Activated B cell treated with CpG ODN at 0.5 μM for 24 hours (primary cell): ENCODE measurements at regions not wholly inside any gene's neighbourhood (a gene's known extent, or its start where the extent isn't known, plus 50 kb on each side); places are given as distances from the start of the nearest gene placed in this dataset.

Experiments
- ATAC-seq: fragments of 200-7000 bp; cut with Tn5 transposase; one replicate; pipeline ENCODE4 v1.10.0; 2021; ENCODE audit warnings: low read depth, mild to moderate bottlenecking, moderate library complexity
- CTCF ChIA-PET: fragments of 350-600 bp; sonication (Branson Sonifier 250); formaldehyde crosslinking; loops from one replicate; lab custom pipeline; 2021; ENCODE audit warnings: antibody characterized with exemption; lab: Charles Lee
- POLR2A ChIA-PET: fragments of 350-600 bp; sonication (Branson Sonifier 250); formaldehyde crosslinking; loops from one replicate; lab custom pipeline; 2021; ENCODE audit warnings: antibody characterized with exemption; lab: Charles Lee
- DNase-seq: peaks from one replicate; pipeline ENCODE4 v3.0.0; 2022
- H3K27ac Mint-ChIP-seq: one replicate; pipeline ENCODE4 v1.8.0; 2020; ENCODE audit warnings: mixed read lengths
- H3K27me3 Mint-ChIP-seq: one replicate; pipeline ENCODE4 v1.8.0; 2021; ENCODE audit warnings: mixed read lengths
- H3K36me3 Mint-ChIP-seq: one replicate; pipeline ENCODE4 v1.8.0; 2021; ENCODE audit warnings: low read depth, mixed read lengths
- H3K4me1 Mint-ChIP-seq: one replicate; pipeline ENCODE4 v1.8.0; 2021; ENCODE audit warnings: mixed read lengths
- H3K4me3 Mint-ChIP-seq: one replicate; pipeline ENCODE4 v1.8.0; 2020; ENCODE audit warnings: mild to moderate bottlenecking, mixed read lengths
- H3K9me3 Mint-ChIP-seq: one replicate; pipeline ENCODE4 v1.8.0; 2020; ENCODE audit warnings: mixed read lengths
- intact Hi-C: fragments of 100-400 bp; cut with micrococcal nuclease; formaldehyde crosslinking; loops from one replicate; pipeline ENCODE4 v1.15.1; 2024
- TF ChIP-seq, protein P1 (sequence below): fragments of 200-600 bp; IDR thresholded peaks from one replicate; pipeline ENCODE4 v1.8.0; 2022; ENCODE audit warnings: antibody characterized with exemption, mild to moderate bottlenecking

DNA sequence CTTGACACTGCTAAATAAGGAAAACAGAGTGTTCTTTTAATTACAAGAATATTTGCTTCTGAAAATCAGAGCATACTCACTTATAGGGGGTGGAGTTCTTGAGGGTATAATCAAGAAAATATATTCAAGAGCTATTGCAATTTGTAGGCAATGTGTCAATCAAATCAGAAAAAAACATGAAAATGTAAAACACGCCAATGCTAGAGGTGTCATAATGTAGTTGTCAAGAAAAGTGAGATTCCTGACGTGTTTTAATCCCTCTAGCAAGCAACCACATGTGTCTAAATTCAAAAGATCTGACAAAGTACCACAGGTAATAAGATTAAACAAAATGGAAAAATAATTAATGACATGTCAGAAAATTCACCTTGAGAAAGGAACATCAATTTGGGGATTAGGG, 1440.7 kb upstream of the RAG2 start:
- POLR2A ChIA-PET, result no interaction called here
- Mint-ChIP-seq H3K27me3 (no peaks in the 10 kb centered on the region), H3K36me3 (no peaks in the 10 kb centered on the region), H3K4me1 (no peaks in the 10 kb centered on the region), H3K4me3 (no peak overlapping the region), H3K9me3 (peaks cover 9% of the 10 kb centered on the region), H3K27ac (no peak overlapping the region)
- CTCF ChIA-PET, result no interaction called here
- TF ChIP-seq, protein P1, sequence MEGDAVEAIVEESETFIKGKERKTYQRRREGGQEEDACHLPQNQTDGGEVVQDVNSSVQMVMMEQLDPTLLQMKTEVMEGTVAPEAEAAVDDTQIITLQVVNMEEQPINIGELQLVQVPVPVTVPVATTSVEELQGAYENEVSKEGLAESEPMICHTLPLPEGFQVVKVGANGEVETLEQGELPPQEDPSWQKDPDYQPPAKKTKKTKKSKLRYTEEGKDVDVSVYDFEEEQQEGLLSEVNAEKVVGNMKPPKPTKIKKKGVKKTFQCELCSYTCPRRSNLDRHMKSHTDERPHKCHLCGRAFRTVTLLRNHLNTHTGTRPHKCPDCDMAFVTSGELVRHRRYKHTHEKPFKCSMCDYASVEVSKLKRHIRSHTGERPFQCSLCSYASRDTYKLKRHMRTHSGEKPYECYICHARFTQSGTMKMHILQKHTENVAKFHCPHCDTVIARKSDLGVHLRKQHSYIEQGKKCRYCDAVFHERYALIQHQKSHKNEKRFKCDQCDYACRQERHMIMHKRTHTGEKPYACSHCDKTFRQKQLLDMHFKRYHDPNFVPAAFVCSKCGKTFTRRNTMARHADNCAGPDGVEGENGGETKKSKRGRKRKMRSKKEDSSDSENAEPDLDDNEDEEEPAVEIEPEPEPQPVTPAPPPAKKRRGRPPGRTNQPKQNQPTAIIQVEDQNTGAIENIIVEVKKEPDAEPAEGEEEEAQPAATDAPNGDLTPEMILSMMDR, result no peak
- ATAC-seq (no peak), DNase-seq (no peak)
- intact Hi-C loops, result no loop called here

DNA sequence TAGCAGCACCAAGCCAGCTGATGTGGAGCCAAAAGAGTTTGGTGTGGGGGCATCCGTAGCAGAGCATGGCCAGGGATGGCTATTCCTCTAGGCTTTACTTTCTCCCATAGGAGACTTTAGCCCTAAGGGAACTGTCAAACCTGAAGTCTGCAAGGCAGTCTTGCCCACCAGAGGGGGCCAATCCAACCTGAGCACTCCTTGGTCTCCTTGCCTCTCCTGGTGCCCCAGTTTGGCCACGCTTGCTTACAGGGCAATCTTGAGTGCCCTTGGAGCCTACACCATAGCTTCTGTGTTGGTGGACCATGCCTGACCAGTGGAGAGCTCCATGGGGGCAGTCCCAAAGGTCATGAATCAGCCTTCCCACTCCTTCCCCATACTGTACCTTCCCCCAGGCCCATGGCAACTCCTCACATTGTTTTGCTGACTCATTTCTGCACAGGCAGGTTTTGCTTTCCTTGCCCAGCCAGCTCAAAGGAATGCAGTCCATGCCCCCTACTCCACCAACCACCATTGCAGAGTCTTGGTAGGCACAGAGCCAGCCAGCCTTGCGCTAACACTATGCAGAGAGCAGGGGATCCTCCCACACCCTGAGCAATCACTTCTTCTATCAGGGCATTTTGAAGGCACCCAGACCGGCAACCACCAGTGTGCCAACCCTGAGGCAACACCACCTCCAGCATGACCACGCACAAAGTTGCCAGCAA, 1421.2 kb upstream of the RAG2 start:
- POLR2A ChIA-PET, result no interaction called here
- DNase-seq, result no peak
- Mint-ChIP-seq H3K4me3 (no peak overlapping the region), H3K27me3 (no peaks in the 10 kb centered on the region), H3K9me3 (peaks cover 33% of the 10 kb centered on the region), H3K36me3 (no peaks in the 10 kb centered on the region), H3K27ac (no peak overlapping the region), H3K4me1 (no peaks in the 10 kb centered on the region)
- intact Hi-C loops, result no loop called here
- CTCF ChIA-PET, result no interaction called here
- no peak for ATAC-seq
- TF ChIP-seq, protein P1, result no peak

DNA sequence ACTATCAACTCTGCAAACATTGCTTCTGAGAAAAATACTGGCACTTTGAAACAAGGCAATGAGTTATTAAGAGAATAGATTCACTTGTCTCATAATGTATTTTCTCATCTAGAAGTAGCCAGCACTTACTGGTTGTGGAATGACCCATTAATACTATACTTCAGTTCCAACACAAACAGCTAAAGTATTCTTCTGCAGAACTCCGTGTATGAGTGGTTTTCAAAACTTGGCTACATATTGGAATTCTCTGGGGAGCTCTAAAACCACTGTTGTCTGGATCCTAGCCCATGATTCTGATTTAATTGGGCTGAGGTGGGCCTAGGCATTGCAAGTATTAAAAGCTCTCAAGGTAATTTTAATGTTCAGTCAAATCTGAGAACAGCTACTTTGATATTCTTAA, 1416.4 kb upstream of the RAG2 start:
- no peaks in the 10 kb centered on the region for H3K27me3 Mint-ChIP-seq
- CTCF ChIA-PET, result no interaction called here
- H3K4me3 Mint-ChIP-seq, result no peak overlapping the region
- H3K9me3 Mint-ChIP-seq, result peaks cover 10% of the 10 kb centered on the region
- intact Hi-C loops, result no loop called here
- DNase-seq (no peak), ATAC-seq (no peak)
- H3K27ac Mint-ChIP-seq, result no peak overlapping the region
- no peaks in the 10 kb centered on the region for H3K36me3 Mint-ChIP-seq
- TF ChIP-seq, protein P1, result no peak
- H3K4me1 Mint-ChIP-seq, result no peaks in the 10 kb centered on the region
- POLR2A ChIA-PET, result no interaction called here

DNA sequence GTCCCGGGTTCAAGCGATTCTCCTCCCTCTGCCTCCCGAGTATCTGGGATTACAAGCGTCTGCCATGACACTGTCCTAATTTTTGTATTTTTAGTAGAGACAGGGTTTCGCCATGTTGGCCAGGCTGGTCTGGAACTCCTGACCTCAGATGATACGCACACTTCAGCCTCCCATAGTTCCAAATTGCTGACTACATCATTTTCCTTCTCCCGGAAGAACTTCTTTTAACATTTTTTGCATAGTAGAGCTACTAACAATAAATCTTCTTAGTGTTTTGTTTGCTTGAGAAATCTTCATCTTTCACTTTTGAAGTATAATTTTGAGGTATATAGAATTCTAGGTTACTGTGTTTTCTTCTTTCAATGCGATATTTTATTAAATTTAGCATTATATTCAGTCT, 1415.1 kb upstream of the RAG2 start:
- intact Hi-C loops, result no loop called here
- DNase-seq (no peak), ATAC-seq (no peak)
- Mint-ChIP-seq H3K27me3 (no peaks in the 10 kb centered on the region), H3K4me3 (no peak overlapping the region), H3K4me1 (no peaks in the 10 kb centered on the region), H3K27ac (no peak overlapping the region), H3K36me3 (no peaks in the 10 kb centered on the region), H3K9me3 (peaks cover 4% of the 10 kb centered on the region)
- TF ChIP-seq, protein P1, result no peak
- CTCF ChIA-PET, result no interaction called here
- POLR2A ChIA-PET, result no interaction called here

DNA sequence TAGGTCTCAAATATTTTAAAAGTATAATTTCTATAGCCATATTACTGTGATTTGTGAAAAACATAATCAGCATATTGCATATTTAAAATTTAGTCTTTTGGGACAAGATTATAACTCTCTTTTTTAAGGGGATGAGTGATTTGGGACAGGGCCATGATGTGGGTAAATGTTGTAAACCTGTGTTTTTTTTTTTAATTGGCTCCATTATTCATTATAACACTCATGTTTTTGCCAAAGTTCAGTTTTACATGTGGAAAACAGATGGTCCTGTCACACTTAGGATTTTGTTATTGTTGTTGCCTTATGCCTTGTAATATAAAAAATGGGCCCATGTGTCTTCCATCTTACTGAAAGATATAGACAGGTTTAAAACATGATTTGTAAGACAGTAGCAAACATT, 1413.5 kb upstream of the RAG2 start:
- POLR2A ChIA-PET, result no interaction called here
- no peak for ATAC-seq
- Mint-ChIP-seq H3K27ac (no peak overlapping the region), H3K27me3 (no peaks in the 10 kb centered on the region), H3K9me3 (peaks cover 4% of the 10 kb centered on the region), H3K4me3 (no peak overlapping the region), H3K4me1 (no peaks in the 10 kb centered on the region), H3K36me3 (no peaks in the 10 kb centered on the region)
- intact Hi-C loops, result no loop called here
- CTCF ChIA-PET, result no interaction called here
- DNase-seq, result no peak
- TF ChIP-seq, protein P1, result no peak
